ENCODE measurements at regions not wholly inside any gene's neighbourhood (a gene's known extent, or its start where the extent isn't known, plus 50 kb on each side); places are given as distances from the start of the nearest gene placed in this dataset.

GRCh38 chr5:180411948-180412347 is 58.8 kb upstream of the GFPT2 start:
- DNase-seq: no peak

GRCh38 chr5:180414176-180414575 is 61.0 kb upstream of the GFPT2 start:
- no peak for DNase-seq

- no peak for DNase-seq
These were observed 68.5 kb upstream of the GFPT2 start for GRCh38 chr5:180421672-180422071.

- DNase-seq: no peak
These were observed 70.0 kb upstream of the GFPT2 start for GRCh38 chr5:180423133-180423532.

- no peak for DNase-seq
These were observed 70.5 kb upstream of the GFPT2 start for GRCh38 chr5:180423598-180423997.

- no peak for DNase-seq
These were observed 70.1 kb upstream of the CNOT6 start for GRCh38 chr5:180424094-180424493.

GRCh38 chr5:180428598-180428997 is 65.6 kb upstream of the CNOT6 start:
- DNase-seq: no peak

GRCh38 chr5:180431932-180432331 is 62.2 kb upstream of the CNOT6 start:
- DNase-seq: no peak

GRCh38 chr5:180433032-180433422 is 61.2 kb upstream of the CNOT6 start:
- DNase-seq: peak; percentile 0

- DNase-seq: no peak
These were observed 58.6 kb upstream of the CNOT6 start for GRCh38 chr5:180435594-180435993.

- DNase-seq: no peak
These were observed 57.9 kb upstream of the CNOT6 start for GRCh38 chr5:180436275-180436674.

GRCh38 chr5:180436936-180437335 is 57.2 kb upstream of the CNOT6 start:
- DNase-seq: no peak

- DNase-seq: no peak
These were observed 56.8 kb upstream of the CNOT6 start for GRCh38 chr5:180437336-180437735.

GRCh38 chr5:180438785-180439780 is 55.1 kb upstream of the CNOT6 start:
- no peak for DNase-seq

- DNase-seq: no peak
These were observed 54.0 kb upstream of the CNOT6 start for GRCh38 chr5:180439911-180440769.

- DNase-seq: no peak
These were observed 52.6 kb upstream of the CNOT6 start for GRCh38 chr5:180441564-180442051.
